Right ventricle myocardium inferior (tissue), 1 donor: ENCODE measurements at regions not wholly inside any gene's neighbourhood (a gene's known extent, or its start where the extent isn't known, plus 50 kb on each side); places are given as distances from the start of the nearest gene placed in this dataset.

Experiments used
- ATAC-seq: fragments of 200-7000 bp; cut with Tn5 transposase; one replicate; pipeline ENCODE4 v1.9.1; 2020; ENCODE audit warnings: mild to moderate bottlenecking, moderate library complexity
- DNase-seq: peaks from one replicate; pipeline ENCODE4 v3.0.0; 2021; ENCODE audit errors: missing footprints
- intact Hi-C: fragments of 100-400 bp; cut with DNase I; formaldehyde crosslinking; loops from one replicate; pipeline ENCODE4 v1.11.0; 2022
- donor health status: DM: no; HTN: yes; CAD: no; lungs with severe emphysema.

DNA sequence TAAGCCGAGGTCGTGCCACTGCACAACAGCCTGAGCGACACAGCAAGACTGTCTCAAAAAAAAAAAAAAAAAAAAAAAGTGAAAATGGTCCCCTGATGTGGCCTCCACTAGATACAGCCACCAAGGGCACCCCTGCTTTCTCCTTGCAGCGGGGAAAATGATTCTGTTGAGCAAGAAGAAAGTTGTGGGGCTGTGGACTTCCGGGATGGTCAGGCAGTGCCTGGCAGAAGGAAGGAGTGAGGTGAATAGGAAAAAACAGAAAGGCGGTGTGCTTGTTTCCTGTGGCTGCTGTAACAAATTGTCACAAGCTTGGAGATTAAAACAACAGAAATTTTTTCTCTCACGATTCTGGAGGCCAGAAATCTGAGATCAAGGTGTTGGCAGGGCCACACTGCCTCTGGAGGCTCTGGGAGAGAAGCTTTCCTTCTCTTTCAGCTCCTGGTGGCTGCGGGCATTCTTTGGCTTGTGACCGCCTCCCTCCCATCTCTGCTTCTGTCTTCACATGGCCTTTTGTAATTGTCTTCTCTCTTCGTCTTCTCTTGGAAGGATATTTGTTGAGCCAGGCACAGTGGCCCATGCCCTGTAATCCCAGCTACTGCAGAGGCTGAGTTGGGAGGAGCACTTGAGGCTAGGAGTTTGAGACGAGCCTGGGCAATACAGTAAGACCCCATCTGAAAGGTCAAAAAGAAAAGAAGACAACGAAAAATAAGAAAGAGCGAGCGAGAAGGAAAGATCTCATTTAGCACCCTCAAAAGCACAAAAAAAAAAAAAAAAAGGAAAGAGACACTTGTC, 116.6 kb upstream of the MED13L start:
- intact Hi-C loops: no loop called here
- ATAC-seq (no peak), DNase-seq (no peak)

DNA sequence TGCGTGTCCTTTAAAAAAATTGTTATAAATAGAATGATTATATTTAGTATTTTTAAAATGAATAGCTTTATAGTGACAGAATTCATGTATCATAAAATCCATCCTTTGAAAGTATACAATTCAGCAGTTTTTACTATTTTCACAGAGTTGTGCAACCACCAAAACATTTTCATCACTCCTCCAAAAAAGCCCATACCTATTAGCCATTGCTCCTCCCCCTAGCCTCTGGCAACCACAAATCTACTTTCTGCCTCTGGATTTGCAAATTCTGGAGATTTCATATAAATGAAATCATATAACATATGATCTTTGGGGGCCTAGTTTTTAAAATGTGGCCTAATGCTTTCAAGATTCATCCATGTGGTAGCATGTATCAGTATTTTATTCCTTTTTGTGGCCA, 117.9 kb upstream of the MED13L start:
- DNase-seq: no peak
- intact Hi-C loops: no loop called here
- ATAC-seq: no peak

DNA sequence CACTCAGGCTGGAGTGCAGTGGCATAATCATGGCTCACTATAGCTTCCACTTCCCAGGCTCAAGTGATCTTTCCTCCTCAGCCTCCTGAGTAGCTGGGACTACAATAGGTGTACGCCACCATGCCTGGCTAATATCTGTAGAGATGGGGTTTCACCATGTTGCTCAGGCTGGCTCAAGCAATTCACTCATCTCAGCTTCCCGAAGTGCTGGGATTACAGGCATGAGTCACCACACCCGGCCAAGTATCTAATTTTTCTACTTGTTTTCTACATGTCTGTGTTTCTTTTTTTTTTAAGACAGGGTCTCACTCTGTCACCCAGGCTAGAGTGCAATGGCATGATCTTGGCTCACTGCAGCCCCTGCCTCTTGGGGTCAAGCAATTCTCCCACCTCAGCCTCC, 119.7 kb upstream of the MED13L start:
- intact Hi-C loops: no loop called here
- no peak for ATAC-seq

DNA sequence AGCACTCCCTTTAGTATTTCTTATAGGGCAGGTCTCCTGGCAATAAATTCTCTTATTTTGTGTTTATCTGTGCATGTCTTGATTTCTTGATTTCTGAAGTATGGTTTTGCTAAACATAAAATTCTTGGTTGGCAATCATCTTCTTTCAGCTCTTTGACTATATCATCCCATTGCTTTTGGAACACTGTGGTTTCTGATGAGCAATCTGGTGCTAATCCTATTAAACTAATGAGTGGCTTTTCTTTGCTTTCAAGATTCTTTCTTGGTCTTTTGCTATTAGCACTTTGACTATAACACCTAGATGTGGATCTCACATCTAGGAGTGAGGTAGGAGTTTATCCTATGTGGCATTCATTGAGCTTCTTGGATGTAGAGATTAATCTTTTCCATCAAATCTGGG, 120.7 kb upstream of the MED13L start:
- ATAC-seq (no peak), DNase-seq (no peak)
- intact Hi-C loops: no loop called here

More for the DNA sequence above, 119.7 kb upstream of the MED13L start:
- DNase-seq: no peak

DNA sequence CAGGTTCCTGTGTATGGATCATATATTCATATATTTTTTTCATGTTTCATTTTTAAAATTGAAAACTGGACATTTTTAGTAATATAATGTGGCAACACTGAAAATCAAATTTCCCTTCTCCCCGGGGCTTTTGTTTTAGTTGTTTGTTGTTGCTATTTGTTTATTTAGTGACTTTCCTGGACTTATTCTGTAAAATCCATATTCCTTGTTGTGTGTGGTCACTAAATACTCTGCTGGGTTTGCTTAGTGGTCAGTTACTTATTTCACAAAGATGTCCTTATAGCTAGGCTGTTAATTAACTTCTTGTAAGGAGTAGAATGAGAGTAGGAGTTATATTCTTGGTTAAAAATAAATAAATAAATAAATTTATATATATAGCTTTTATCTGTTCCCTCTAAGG, 121.6 kb upstream of the MED13L start:
- intact Hi-C loops: no loop called here
- DNase-seq (no peak), ATAC-seq (no peak)

DNA sequence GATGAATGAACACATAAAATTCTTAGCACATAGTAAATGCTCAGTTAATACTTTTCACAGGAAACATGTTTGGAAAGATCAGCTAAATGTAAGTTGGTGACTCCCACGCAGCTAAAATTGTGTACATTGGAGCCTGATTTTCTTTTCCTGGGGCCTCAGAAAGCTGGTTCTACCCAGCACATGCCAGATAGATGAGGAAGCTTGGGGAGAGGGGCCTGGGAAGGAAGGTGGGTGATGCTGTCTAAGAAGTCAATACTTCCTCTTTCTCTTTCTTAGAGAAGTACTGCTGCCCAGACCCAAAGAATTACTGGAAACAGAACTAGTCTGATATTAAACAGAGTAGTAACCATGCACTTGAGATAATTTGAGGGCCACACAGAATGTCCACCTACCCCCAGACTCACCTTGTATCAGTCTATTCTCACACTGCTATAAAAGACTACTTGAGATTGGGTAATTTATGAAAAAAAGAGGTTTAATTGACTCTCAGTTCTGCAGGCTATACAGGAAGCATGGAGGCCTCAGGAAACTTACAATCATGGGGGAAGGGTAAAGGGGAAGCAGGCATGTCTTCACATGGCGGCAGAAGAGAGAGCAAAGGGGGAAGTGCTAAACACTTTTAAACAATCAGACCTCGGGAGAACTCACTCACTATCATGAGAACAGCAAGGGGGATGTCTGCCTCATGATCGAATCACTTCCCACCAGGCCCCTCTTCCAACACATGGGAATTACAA, 123.3 kb upstream of the MED13L start:
- ATAC-seq: peak; percentile 62
- intact Hi-C loops: no loop called here
- no peak for DNase-seq

DNA sequence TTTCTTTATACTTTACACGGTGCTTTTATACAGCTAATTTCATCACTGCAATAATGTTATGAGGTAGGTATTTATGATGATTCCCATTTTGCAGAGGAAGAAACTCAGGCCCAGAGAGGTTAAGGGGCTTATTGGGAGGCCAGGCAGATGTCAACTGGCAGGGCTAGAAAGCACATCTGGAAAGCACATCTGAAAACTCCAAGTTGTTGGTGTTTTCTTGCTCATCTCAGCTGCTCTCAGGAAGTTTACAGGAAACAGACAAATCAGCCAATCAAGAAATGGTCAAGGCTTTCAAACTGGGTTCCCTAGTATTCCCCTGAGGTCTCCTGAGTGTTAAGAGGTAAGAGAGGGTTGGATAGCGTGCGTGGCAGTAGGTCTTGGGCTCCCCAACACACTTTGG, 124.1 kb upstream of the MED13L start:
- intact Hi-C loops: no loop called here
- DNase-seq (no peak), ATAC-seq (no peak)

DNA sequence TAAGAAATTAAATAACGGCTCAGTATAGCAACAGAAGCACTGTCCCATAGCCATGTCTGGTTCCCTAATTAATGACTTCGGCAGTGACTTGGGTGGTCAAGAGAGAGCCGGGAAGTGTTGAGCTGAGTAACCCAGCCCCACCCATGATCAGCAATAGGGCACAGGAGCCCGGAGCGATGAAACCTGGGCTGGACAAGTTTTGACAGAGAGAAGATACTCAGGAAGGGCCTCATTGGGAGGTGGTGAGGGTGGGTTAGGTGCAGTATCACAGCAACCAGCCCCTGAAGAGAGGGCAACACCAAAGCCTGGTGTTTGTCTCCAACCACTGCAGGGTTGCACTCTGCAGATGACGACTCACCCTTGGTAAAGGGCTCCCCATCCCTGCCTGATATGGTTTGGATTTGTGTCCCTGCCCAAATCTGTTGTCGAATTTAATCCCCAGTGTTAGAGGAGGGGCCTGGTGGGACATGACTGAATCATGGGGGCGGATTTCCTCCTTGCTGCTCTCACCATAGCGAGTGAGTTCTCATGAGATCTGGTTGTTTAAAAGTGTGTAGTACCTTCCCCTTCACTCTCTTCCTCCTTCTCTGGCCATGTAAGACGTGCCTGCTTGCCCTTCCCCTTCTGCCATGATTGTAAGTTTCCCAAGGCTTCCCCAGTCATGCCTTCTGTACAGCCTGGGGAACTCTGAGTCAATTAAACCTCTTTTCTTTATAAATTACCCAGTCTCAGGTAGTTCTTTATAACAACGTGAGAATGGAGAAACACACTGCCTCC, 124.9 kb upstream of the MED13L start:
- DNase-seq (no peak), ATAC-seq (no peak)
- intact Hi-C loops: no loop called here

DNA sequence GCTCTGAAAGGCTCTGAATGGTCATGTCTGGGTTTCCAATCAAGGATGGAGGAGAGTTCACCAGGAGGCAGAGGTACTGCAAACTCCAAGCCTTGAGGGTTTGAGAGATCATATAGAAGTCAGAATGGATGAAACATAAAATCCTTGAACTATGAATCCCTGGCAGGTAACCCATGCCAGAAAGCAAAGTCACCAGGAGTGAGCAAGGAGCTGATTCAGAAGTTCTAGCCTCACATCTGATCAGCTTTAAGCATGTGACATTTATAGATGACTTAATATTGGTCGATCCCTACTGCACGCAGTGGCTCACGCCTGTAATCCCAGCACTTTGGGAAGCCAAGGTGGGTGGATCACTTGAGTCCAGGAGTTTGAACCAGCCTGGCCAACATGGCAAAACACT, 126.1 kb upstream of the MED13L start:
- ATAC-seq: no peak
- DNase-seq: no peak
- intact Hi-C loops: no loop called here

DNA sequence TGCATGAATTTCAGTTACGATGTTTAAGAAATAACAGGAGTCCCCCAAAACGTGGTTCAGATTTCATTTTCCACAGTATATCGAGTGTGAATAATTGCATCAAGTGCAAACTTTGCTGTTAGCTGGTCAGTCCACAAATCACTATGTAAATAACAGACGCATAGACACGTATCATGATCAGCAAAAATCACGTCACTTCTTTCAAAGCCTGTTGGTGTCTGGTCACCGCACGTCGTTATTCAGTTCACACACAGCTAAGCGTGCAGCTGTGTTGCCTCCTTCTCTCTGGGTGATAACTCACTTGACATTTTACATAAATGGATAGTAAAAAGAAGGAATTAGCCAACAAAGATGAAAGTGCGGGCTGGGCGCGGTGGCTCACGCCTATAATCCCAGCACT, 126.8 kb upstream of the MED13L start:
- ATAC-seq: no peak
- intact Hi-C loops: no loop called here
- DNase-seq: no peak

DNA sequence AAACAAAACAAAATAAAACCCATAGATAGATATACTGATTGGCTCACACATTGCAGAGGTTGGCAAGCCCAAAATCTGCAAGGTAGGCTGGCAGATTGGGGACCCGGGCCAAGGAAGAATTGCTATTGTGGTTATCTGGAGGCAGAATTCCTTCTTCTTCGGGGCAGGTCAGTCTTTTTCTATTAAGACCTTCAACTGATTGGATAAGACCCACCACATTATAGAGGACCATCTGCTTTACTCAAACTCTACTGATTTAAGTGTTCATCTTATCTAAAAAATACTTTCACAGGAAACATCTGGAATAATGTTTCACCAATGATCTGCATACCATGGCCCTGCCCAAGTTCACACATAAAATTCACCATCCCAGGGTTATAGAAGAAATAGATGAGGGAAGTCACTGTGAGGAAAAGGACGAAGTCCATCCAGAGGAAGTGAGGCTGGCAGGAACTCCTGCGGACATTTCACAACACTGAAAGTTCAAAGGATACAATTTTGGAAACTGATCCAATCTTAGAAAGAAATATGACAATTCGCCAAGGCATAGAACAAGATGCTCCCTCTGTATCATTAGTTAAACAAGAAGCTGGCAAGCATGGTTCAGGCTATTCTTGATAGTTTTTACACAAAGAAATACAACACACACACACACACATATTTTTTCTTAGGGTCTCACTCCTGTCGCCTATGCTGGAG, 127.6 kb upstream of the MED13L start:
- intact Hi-C loops: loop anchor here (5.0 kb wide), 1 partner anchor 128 kb away; the partner anchor contains the start of gene MED13L
- ATAC-seq (no peak), DNase-seq (no peak)

DNA sequence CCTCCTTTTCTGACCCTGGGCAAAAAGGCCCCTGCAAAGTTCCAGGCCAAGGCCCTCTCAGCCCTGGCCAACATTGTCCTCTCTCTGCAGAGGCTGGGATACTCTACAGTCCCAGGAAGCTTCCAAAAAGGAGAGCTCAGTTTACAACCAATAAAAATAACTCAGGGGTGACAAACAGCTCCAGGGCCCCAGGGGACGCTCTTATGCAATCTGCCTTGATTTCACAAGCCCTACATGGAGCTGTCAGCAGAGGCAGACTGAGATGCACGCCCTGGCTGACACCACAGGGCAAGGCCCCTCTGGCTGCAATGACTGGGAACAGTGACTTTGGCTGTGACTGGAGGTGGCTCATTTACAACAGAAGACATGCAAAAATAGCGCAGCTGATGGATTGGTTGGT, 129.0 kb upstream of the MED13L start:
- ATAC-seq: peak; percentile 96
- intact Hi-C loops: loop anchor here (5.0 kb wide), 1 partner anchor 129 kb away; the partner anchor contains the start of gene MED13L
- DNase-seq: peak; percentile 94

DNA sequence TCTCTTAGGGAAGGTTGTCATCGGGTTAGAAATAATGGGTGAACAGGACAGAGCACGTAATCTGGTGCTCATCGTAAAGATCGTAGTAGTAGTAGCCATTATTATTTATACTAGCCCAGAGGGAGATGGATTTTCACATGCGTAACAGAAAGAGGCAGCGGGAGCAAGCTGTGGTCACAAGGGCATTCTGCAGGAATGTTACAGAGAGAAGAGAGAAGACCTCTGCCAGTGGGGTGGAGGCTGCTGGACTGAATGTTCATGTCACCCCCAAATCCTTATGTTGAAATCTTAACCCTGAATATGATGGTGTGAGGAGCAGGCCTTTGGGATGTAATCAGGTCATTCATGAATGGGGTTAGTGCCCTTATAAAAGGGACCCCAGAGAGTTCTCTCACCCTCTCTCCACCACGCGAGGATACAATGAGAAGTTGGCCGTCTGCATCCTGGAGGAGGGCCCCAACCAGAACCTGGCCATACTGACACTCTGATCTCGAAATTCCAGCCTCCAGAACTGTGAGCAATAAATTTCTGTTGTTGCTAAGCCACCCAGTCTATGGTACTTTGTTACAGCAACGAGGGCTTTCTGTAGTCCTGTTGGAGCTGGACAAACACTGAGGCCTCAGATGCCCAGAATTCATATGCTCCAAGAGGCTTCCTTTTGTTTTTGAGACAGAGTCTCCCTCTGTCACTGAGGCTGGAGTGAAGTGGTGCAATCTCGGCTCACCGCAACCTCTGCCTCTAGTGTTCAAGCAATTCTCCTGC, 131.2 kb upstream of the MED13L start:
- intact Hi-C loops: loop anchor here (5.0 kb wide), 1 partner anchor 131 kb away; the partner anchor contains the start of gene MED13L

DNA sequence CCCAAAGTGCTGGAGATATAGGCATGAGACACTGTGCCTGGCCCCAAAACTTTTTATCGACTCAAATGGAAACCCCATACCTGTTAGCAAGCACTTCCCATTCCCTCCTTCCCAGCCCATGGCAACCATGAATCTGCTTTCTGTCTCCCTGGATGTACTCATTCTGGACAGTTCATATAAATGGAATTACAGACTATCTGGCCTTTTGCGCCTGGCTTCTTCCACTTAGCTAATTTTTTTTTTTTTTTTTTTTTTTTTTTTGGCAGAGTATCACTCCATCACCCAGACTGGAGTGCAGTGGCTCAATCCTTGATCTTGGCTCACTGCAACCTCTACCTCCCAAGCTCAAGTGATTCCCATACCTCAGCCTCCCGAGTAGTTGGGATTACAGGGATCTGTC, 134.5 kb upstream of the MED13L start:
- ATAC-seq: no peak
- intact Hi-C loops: no loop called here
- DNase-seq: no peak

More for the DNA sequence above, 131.2 kb upstream of the MED13L start:
- ATAC-seq (no peak), DNase-seq (no peak)

DNA sequence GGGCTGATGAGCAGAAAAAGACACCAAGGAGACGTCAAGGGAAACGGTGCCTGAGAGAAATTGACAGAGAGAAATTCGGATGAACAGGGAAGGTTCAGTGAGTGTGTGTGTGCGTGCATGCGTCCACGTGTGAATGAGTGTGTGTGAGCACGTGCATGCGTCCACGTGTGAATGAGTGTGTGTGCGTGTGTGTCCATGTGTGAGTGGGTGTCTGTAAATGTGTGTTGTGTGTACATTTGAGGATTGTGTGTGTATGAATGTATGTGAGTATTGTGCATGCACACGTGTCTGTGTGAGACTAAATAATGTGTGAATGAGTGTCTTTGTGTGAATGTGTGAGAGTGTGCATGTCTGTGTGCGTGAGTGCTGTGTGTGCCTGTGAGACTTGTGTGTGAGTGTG, 137.4 kb upstream of the MED13L start:
- intact Hi-C loops: no loop called here
- DNase-seq: no peak
- ATAC-seq: no peak

DNA sequence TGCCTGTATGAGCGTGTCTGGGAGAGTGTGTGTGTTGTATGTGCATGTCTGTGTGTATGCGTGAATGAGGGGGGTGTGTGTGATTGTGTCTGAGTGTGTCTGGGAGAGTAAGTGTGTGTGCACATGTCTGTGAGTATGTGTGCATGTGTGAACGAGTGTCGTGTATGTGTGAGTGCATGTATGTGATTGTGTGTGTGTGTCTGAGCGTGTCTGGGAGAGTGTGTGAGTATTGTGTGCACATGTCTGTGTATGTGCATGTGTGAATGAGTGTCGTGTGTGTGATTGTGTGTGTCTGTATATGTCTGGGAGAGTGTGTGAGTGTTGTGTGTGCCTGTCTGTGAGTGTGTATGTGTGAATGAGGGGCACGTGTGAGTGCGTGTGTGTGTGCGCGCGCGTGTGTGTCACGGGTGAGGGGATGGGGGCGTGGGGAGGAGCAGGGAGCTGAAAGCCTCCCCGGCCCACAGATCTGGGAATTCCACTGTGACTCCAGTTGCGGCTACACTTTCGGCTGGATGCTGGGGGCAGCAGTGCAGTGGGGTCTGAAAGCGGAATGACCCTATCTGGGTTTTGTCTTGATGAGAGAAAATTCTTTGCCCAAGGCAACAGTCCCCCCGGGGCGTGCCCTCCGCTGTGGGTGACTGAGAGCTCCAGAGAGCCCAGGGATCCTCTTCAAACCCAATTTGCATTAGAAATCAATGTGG, 138.1 kb upstream of the MED13L start:
- intact Hi-C loops: no loop called here
- no peak for DNase-seq

DNA sequence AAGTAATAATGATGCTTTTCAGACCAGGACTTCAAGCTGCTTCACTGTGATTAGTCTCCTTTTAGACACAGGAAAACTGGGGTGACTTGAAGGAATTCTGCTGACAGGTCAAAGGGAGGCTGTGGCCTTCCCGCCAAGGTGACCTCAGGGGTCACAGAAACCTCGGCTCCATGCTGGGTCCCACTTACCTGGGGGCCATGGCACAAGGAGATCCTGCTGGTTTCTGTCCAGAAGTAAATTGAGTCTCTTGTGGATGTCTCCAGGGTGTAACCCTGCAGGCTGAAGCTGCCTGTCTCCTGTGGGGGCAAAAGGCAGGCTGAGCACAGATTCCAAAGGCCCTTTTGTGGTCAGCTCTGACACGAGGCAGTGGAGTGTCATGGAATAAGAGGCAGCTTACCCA, 138.7 kb upstream of the MED13L start:
- intact Hi-C loops: no loop called here
- no peak for ATAC-seq
- DNase-seq: no peak

More for the DNA sequence above, 138.1 kb upstream of the MED13L start:
- no peak for ATAC-seq

DNA sequence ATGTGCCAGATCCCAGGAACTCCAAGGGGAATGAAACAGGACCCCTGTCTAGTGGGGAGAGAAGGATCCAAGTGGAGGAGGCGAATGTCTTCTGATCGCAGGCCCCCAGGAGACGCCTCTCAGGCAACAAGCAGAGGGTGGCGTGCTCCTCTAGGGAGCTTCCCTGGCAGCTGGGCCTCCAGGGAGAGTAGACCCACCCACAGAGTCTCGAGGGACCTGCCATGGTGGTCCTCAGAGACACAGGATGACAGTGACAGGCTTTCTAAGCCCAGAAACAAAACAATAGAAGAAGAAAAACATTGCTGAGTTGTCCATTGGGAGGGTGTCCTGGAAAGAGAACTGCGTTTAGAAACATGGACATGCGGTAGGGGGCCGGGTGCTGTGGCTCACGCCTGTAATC, 140.6 kb upstream of the MAP1LC3B2 start:
- no peak for DNase-seq
- intact Hi-C loops: no loop called here
- no peak for ATAC-seq
